DOHH2 (cell line): ENCODE measurements at regions not wholly inside any gene's neighbourhood (a gene's known extent, or its start where the extent isn't known, plus 50 kb on each side); places are given as distances from the start of the nearest gene placed in this dataset.

ENCODE experiments used
- H3F3A ChIP-seq: fragments of 200-600 bp; sonication (generic), shearing (Covaris generic); 2 replicates; pipeline ENCODE4 v1.6.0; 2016; ENCODE audit warnings: antibody characterized with exemption, mild to moderate bottlenecking; ENCODE audit not compliant: control insufficient read depth, insufficient read depth
- H3K27ac ChIP-seq: fragments of 200-600 bp; sonication (generic); 2 replicates; pipeline ENCODE4 v1.5.1; 2014; ENCODE audit warnings: low read depth, mild to moderate bottlenecking, low read length, moderate library complexity
- H3K27me3 ChIP-seq: fragments of 200-600 bp; sonication (generic); 2 replicates; pipeline ENCODE4 v1.6.1; 2014; ENCODE audit warnings: mild to moderate bottlenecking, low read length, mixed read lengths; ENCODE audit not compliant: control insufficient read depth
- H3K36me3 ChIP-seq: fragments of 200-600 bp; sonication (generic); 2 replicates; pipeline ENCODE4 v1.6.1; 2014; ENCODE audit warnings: mild to moderate bottlenecking, low read length, moderate library complexity, mixed read lengths; ENCODE audit not compliant: control insufficient read depth
- H3K4me1 ChIP-seq: fragments of 200-600 bp; sonication (generic); 2 replicates; pipeline ENCODE4 v1.6.1; 2014; ENCODE audit warnings: mild to moderate bottlenecking, low read length, mixed read lengths; ENCODE audit not compliant: control insufficient read depth
- H3K4me2 ChIP-seq: fragments of 200-600 bp; sonication (generic); 2 replicates; pipeline ENCODE4 v1.6.0; 2014; ENCODE audit warnings: mild to moderate bottlenecking, low read length, moderate library complexity
- H3K4me3 ChIP-seq: fragments of 200-600 bp; sonication (generic); 2 replicates; pipeline ENCODE4 v1.5.1; 2014; ENCODE audit warnings: mild to moderate bottlenecking, low read length, mixed read lengths
- H3K79me2 ChIP-seq: fragments of 200-600 bp; sonication (generic); 2 replicates; pipeline ENCODE4 v1.6.1; 2014; ENCODE audit warnings: mild to moderate bottlenecking, low read length, mixed read lengths; ENCODE audit not compliant: control insufficient read depth
- H3K9me2 ChIP-seq: fragments of 200-600 bp; sonication (generic); replicated peaks from 2 replicates; pipeline ENCODE4 v1.6.1; 2014; ENCODE audit warnings: mild to moderate bottlenecking, low read length, mixed read lengths; ENCODE audit not compliant: control insufficient read depth
- H3K9me3 ChIP-seq: fragments of 200-600 bp; sonication (generic); 2 replicates; pipeline ENCODE4 v1.6.1; 2014; ENCODE audit warnings: antibody characterized with exemption, low read length, mixed read lengths; ENCODE audit not compliant: control insufficient read depth, insufficient read depth
- H4K20me1 ChIP-seq: fragments of 200-600 bp; sonication (generic); 2 replicates; pipeline ENCODE4 v1.6.0; 2014; ENCODE audit warnings: low read depth, mild to moderate bottlenecking, antibody characterized with exemption, low read length, moderate library complexity; ENCODE audit not compliant: control insufficient read depth, insufficient read depth
- EZH2phosphoT487 ChIP-seq: fragments of 200-600 bp; sonication (generic); IDR thresholded peaks from 2 replicates; pipeline ENCODE4 v1.6.1; 2017; ENCODE audit warnings: borderline replicate concordance, mild to moderate bottlenecking, antibody characterized with exemption, low read length, moderate library complexity, mixed read lengths
- TF ChIP-seq, protein P1 (sequence below): fragments of 200-600 bp; sonication (generic); IDR thresholded peaks from one replicate; pipeline ENCODE4 v1.5.1; 2014; ENCODE audit warnings: antibody characterized with exemption, mild to moderate bottlenecking, low read depth, low read length; ENCODE audit not compliant: poor library complexity, severe bottlenecking

DNA sequence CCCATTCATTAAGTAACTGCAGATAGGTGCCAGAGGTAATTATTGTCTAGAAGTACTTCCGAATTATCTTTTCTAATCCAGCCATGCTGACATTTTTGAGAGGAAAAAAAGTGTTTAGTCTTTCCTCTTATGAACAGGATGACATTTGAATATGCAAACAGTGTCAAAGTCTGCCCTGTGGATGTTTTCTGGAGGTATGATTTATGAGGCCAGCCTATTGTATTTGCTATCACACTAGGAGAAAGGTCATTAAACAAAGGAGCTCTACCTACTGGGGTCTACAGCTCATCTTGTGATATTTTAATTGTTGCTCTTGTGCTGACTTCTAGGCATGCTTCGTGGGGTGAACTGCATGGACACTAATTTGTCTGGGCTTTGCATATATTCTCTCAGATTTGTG lies 559.7 kb upstream of the CAMK1G start:
- no peaks in the 10 kb centered on the region for H3K4me1 ChIP-seq
- no peaks in the 10 kb centered on the region for H3K36me3 ChIP-seq
- no peaks in the 10 kb centered on the region for H3F3A ChIP-seq
- H3K9me2 ChIP-seq = no peaks in the 10 kb centered on the region
- no peaks in the 10 kb centered on the region for H4K20me1 ChIP-seq
- H3K27ac ChIP-seq = no peak overlapping the region
- H3K27me3 ChIP-seq = no peaks in the 10 kb centered on the region
- H3K79me2 ChIP-seq = no peaks in the 10 kb centered on the region
- no peaks in the 10 kb centered on the region for H3K9me3 ChIP-seq
- H3K4me2 ChIP-seq = no peak overlapping the region
- no peak overlapping the region for H3K4me3 ChIP-seq
- TF ChIP-seq, protein P1, sequence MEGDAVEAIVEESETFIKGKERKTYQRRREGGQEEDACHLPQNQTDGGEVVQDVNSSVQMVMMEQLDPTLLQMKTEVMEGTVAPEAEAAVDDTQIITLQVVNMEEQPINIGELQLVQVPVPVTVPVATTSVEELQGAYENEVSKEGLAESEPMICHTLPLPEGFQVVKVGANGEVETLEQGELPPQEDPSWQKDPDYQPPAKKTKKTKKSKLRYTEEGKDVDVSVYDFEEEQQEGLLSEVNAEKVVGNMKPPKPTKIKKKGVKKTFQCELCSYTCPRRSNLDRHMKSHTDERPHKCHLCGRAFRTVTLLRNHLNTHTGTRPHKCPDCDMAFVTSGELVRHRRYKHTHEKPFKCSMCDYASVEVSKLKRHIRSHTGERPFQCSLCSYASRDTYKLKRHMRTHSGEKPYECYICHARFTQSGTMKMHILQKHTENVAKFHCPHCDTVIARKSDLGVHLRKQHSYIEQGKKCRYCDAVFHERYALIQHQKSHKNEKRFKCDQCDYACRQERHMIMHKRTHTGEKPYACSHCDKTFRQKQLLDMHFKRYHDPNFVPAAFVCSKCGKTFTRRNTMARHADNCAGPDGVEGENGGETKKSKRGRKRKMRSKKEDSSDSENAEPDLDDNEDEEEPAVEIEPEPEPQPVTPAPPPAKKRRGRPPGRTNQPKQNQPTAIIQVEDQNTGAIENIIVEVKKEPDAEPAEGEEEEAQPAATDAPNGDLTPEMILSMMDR = no peak
- no peak for TF ChIP-seq EZH2phosphoT487

DNA sequence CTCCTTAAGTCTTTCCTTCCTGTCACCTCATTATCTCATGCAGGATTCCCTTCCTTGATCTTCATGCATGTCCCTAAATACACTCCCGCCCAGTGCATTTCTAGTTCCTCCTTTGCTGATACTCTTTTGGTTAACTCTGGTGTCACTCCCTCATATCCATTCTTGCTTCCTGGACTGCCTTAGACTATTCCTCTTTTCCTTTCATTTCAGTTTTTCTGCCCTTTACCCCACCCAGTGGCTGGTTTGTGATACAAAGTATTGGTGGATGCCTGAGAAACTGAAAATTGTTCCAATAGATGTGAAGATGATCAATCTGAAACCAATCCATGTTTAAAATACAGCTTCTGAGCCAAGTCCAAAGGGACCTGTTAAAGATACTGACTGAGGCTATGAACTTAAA lies 553.8 kb upstream of the CAMK1G start:
- Histone ChIP-seq H3F3A (no peaks in the 10 kb centered on the region), H3K36me3 (no peaks in the 10 kb centered on the region), H4K20me1 (no peaks in the 10 kb centered on the region), H3K9me3 (no peaks in the 10 kb centered on the region), H3K4me3 (no peak overlapping the region), H3K79me2 (no peaks in the 10 kb centered on the region), H3K4me2 (no peak overlapping the region), H3K9me2 (no peaks in the 10 kb centered on the region), H3K4me1 (no peaks in the 10 kb centered on the region), H3K27me3 (no peaks in the 10 kb centered on the region), H3K27ac (no peak overlapping the region)
- TF ChIP-seq, protein P1 = no peak
- TF ChIP-seq EZH2phosphoT487 = no peak

DNA sequence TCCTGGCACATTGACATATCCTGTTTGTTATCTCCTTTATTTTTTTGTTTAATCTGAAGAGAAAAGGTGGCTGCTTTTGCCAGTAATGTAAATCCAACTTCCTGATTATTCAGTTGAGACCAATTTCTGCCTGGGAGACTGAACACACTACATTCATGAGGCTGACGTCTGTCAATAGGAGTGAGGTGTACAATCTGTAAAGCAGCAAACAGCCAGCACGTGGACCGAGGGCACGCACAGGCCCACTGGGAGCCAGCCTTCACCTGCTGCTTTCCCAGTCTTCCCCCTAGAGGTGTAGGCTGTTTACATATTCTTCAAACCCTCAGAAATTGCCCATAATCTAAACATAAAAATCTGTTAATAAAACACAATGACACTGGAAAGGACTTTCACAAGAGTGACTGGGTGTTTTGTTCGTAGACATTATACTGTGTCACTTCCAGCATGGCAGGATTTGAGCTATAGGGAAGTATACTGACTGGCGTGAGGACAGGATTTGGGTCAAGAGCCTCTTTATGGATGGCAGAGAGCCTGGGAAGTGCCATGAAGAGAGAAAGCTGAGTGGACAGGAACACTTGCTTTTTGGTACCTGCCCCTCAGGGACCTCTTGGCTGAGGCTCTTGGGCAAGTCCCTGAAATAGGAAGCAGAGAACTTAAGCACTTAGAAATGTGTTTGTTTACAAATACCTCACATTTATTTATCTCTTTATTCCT lies 552.9 kb upstream of the CAMK1G start:
- Histone ChIP-seq H3K36me3 (no peaks in the 10 kb centered on the region), H3K27ac (no peak overlapping the region), H3F3A (no peaks in the 10 kb centered on the region), H3K4me1 (no peaks in the 10 kb centered on the region), H3K79me2 (no peaks in the 10 kb centered on the region), H3K4me3 (no peak overlapping the region), H3K9me2 (no peaks in the 10 kb centered on the region), H4K20me1 (no peaks in the 10 kb centered on the region), H3K9me3 (no peaks in the 10 kb centered on the region), H3K4me2 (no peak overlapping the region), H3K27me3 (no peaks in the 10 kb centered on the region)
- TF ChIP-seq EZH2phosphoT487 = no peak
- TF ChIP-seq, protein P1 = no peak
